Ovary (tissue), 3 donors: ENCODE measurements at regions not wholly inside any gene's neighbourhood (a gene's known extent, or its start where the extent isn't known, plus 50 kb on each side); places are given as distances from the start of the nearest gene placed in this dataset.

Experiments used
- EP300 ChIP-seq: sonication (generic); formaldehyde crosslinking; IDR thresholded peaks from one replicate; pipeline ENCODE4 v1.6.1; 2017; ENCODE audit warnings: antibody characterized with exemption
- POLR2A ChIP-seq: fragments of 450-650 bp; IDR thresholded peaks from one replicate; pipeline ENCODE4 v1.6.1; 2017; ENCODE audit warnings: antibody characterized with exemption, mild to moderate bottlenecking, moderate library complexity
- TF ChIP-seq, protein P1 (sequence below), 3 donors: fragments of 450-650 bp in 2 of 3; fragments of 200-600 bp in 1 of 3; IDR thresholded peaks; one replicate each; pipeline versions ENCODE4 v1.5.1 to v1.8.0; 2016 to 2022; ENCODE audit warnings: antibody characterized with exemption in 3 of 3, mild to moderate bottlenecking in 1 of 3
- donor health status: DM: no; HTN: no; CAD: no.

DNA sequence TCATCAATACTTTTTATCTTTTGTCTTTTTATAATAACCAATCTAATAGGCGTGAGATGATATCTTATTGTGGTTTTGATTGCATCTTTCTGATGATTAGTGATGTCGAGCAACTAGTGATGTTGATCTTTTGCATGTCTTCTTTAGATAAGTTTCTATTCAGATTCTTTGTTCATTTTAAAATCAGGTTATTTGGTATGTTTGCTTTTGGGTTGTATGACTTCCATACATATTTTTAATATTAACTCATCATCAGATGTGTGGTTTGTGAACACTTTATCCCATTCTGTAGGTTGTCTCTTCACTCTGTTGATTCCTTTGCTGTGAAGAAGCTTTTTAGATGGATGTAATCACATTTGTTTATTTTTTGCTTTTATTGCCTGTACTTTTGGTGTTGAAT lies 295.8 kb downstream of the BCKDHB start:
- TF ChIP-seq EP300 (no peak), POLR2A (no peak)
- TF ChIP-seq, protein P1, sequence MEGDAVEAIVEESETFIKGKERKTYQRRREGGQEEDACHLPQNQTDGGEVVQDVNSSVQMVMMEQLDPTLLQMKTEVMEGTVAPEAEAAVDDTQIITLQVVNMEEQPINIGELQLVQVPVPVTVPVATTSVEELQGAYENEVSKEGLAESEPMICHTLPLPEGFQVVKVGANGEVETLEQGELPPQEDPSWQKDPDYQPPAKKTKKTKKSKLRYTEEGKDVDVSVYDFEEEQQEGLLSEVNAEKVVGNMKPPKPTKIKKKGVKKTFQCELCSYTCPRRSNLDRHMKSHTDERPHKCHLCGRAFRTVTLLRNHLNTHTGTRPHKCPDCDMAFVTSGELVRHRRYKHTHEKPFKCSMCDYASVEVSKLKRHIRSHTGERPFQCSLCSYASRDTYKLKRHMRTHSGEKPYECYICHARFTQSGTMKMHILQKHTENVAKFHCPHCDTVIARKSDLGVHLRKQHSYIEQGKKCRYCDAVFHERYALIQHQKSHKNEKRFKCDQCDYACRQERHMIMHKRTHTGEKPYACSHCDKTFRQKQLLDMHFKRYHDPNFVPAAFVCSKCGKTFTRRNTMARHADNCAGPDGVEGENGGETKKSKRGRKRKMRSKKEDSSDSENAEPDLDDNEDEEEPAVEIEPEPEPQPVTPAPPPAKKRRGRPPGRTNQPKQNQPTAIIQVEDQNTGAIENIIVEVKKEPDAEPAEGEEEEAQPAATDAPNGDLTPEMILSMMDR (IDR thresholded peaks at IDR 0.05): no peak
